ENCODE measurements at regions not wholly inside any gene's neighbourhood (a gene's known extent, or its start where the extent isn't known, plus 50 kb on each side); places are given as distances from the start of the nearest gene placed in this dataset.

DNA sequence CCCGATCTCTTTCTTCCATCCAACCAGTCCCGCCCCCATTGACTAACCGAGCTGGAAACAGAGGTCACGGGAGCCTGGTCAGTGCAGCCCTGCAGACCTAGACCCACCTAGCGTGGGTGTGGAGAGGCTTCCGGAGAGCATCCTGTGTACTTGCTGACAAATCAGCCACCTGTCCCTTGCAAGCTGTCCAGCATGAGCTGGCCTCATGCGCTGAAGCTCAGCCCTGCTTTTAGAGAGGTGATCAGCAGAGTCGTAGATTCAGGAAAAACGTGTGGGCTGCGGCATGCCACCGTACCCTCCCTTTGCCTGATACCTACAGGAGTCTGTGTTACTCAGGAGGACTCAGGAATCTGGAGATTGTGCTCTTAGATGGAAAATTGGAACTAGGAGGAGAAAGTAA, 80.3 kb upstream of the UQCRFS1 start:
- no peak for DNase-seq

DNA sequence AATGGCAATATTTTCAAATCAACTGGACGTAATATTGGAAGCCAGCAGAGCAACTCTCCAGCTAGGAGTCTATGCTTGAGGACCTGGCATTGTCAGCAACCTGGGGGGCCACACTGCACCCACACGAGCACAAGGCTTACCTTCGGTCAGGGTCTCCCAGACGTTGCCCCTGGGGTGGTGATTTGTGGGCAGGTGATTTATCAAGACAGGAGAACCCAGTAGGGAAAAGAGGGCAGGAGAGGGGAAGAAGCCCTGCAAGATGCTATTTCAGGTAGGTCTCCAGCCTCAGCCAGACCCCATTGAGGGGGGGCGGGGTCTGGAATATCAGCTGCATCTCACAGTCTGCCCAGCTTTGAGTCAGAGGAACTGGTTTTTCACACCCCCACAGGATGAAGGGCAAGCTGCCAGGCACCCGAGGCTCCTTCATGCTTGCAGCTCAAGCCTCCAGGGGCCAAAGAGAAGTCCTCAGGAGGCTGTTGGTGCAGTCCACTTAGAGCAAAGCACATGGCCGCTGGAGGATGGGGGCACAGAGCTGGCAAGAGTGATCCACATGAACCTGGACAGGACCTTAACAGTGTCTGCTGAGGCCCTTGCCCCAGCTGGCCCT, 80.9 kb upstream of the UQCRFS1 start:
- DNase-seq, result no peak

DNA sequence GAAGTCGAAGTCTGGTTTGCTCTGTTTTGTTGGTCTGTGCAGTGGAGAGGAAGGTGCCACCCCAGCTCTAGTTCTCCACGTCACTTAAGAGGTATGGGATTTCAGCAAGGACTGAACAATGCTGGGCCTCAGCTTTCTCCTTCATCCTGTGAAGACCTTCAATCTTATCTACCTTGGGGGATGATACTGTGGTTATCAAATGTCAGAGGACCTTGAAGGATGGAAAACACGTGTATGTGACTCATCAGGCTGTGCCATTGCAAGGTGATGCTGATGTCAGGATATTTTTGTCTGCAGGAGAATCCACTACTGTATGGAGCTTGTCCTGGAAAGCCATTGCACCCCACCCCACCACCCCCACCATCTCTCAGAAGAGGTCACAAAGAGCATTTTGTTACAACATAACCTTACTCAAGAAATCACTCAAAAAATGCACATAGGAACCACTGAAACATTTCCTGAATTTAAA, 81.4 kb upstream of the UQCRFS1 start:
- DNase-seq, result no peak

DNA sequence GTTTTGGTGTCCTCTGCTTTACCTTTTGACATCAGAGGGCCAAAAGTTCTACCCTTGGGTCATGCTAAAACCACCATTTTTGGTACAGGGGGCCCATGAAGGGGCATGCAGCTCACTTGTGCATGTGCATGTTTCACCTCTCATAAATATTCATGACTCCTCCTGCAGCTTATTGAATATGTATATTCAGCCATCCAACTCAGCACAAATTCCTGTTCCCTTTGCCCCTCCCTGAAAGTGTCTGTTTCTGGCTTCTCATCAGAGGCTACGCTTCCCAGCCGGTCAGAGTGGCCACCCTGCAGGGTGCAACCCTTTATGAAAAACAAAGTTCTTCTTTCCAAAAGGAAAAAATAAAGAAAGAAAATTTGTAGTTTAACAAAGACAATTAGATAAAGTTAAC, 82.3 kb upstream of the UQCRFS1 start:
- DNase-seq, result no peak

DNA sequence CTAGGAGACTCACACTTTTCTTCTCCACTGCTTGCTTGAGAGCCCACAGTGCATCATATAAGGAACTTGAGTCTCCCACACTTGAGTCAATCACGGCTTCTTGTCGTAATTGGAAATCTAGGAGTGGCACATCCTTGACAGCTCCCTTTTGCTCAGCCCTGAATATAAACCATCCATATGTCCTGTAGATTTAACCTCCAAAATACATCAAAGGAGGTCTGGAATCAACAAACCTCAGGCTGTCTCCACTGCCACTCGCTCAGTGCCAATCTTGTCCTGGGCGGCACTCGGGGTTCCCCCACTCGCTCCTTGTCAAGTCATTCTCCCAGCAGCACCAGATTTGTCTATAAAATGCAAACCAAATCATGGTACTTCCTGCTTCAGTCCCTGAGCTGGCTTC, 84.4 kb upstream of the UQCRFS1 start:
- no peak for DNase-seq

DNA sequence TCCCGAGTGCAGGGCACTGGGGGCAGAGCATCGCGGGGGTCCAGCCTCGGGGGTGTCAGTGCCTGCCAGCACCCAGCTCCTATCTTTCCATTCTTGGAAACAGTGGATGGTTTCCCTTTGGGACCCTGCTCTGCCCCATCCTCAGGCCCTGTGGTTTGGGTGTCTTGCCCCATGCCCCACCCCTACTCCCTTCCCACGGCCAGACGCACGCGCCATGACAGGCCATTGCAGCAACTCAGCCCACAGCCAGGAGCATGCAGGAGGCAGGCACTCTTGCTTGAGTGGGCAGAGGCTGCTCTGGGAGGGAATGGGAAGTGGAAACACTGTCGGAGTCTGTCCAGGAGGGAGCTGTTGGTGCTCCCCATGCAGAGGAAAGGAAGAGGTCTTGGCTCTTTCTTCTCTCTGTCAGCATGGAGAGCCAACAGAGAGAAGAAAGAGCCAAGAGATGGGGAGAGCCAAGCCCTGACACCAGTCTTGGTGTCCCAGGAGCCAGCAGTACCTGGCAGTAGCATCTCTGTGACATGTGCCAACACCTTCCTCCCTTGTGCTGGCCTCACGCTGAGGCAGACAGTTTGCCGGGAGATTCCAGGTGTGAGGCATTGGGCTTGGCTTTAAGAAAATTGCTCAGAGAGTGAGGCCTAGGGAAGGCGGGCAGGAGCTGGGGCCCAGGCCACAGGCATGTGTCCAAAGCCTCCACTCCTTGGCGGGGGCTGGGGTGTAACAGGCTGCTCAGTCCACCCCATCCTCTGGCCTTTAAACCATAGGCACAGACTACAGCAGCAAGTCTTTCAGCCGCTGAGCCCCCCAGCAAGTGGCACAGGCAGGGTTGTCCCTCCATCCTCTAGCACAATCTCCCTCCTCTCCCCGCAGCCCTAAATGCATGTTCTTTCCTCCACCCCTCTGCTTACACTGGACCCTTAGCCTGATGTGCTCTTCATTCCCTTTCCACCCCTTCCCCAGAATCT, 86.7 kb upstream of the UQCRFS1 start:
- DNase-seq, result no peak

DNA sequence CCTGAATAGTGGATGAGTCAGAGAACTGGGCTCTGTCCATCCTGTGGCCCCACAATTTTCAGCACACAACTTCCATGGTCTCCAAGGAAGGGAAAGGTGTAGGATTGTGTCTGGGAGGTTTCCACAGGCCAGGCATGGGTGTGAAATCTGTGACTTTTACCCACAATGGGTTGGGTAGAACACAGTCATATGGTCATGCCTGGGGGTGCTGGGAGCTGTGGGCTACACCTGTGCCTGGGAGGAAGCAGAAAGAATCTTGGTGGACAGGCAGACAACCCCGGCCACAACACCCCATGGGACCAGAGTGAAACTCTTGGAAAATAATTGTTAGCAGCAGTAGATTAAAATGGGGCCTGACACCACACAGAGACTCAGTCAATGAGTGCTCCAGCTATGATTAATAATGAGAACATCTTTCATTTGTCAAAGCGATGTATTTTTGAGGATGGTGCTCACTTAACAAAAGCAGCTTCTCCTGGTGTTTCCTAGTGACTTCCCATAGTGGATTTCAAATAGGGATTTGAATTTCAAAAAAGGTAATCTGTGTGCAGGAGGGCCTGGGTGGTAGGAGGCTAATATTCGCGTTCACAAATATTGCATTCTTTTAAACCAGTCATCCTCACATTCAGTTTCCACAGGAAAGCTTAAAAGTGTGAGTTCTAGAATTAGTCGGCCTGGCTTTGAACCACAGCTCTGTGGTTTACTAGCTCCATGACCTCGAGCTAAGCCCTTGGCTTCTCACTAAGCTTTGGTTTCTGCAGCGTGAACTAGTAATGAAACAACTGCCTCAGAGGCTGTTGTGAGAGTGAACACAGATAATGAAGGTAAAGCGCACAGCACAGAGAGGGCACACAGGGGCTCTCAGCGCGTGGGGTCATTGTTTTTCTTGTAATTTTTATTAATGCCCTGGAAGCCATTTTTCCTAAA, 89.3 kb upstream of the UQCRFS1 start:
- no peak for DNase-seq

DNA sequence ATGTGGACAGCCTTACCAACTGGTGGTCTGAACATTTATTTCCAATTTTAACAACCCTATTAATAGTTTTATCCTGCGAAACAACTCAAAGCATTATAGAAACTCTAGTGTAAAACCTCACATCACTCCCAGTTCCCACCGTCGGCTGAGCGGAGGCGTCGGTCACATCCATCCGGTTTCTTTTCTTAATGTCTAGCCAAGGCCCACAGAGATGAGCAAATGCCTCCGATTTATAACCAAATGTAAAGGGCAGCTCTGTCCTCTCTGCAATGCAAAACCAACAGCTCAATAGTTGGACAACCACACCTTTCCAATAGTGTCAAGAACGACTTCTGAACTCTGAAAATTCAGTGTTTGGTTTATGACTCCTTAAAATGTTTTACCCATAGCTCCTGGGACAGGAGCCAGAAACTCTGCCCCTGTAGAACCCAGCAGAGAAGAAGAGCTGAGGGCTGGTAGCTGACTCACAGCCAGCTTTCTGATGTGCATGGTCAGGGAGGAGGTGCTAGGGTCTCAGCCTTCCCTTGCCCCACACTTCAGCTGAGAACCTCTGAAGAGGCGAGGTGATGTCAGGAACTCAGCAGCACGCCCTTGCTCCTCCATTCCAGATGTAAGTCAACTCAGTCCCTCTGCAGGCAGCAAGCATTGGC, 90.2 kb upstream of the UQCRFS1 start:
- no peak for DNase-seq

DNA sequence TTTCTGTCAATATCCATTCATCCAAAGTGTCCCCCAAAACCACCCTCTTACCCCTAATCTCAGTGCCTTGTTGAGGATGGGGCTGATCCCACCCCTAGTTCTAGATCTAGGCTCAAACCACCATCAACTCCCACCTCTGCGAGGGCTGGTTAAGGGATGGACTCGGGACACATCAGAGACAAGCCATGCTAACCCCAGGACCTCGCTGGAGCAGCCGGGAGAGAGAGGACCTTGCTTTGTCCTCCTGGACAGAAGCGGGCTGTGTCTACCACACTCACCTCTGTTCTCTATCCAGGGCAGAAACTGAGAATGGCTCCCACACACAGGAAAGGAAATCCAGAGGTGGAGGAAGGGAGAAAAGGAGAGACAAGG, 90.8 kb upstream of the UQCRFS1 start:
- no peak for DNase-seq

DNA sequence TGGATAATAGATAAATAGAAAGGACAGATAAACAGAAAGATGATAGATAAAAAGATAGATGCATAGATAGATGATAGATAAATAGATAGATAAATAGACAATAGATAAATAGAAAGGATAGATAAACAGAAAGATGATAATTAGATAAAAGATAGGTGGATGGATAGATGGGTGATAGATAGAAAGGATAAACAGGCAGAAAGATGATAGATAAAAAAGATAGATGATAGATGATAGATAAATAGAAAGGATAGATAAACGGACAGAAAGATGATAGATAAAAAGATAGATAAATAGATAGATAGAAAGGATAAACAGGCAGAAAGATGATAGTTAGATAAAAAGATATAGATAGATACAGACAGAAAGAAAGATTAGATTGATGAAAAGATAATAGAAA, 92.3 kb upstream of the UQCRFS1 start:
- DNase-seq, result no peak

DNA sequence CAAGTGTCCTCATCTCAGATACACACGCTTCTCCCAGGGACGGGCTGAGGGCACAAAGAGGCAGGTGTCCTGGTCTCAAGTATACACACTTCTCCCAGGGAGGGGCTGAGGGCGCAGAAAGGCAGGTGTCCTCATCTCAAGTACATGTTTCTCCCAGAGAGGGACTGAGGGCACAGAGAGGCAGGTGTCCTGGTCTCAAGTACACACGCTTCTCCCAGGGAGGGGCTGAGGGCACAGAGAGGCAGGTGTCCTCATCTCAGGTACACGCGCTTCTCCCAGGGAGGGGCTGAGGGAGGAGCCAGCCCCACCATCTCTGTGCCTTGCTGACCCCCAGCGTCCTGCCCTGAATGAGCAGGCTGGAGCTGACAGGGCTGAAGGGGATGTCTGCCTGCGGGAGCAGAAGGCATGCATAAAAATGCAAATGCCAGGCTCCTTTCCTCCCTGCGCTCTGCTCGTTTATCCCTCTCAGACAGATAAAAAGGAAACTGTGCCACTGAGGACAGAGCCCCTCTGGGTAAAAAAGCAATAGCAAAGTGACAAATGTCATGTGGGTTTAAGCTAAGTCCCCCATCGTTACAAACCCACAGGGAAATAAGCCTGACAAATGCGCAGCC, 96.1 kb upstream of the UQCRFS1 start:
- DNase-seq, result no peak

DNA sequence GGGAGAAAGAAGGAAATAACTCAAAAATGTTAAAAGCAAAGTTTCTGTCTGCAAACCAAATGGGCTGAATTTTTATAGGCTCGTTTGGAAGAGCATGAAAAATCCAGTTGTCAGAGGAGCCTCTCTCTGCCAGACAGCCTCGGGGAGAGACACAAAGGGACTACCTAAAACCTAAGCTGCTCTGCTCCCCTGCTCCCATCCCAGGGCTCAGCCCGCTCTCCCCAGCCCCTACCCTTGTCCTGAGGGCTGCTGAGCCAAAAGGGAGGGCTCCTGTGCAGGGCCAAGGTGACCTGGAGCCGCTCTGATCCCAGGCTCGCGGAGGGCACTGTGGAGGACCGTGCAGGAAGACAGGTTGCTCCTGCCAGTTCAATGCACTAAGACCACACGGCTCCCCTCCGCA, 96.7 kb upstream of the UQCRFS1 start:
- DNase-seq, result no peak

DNA sequence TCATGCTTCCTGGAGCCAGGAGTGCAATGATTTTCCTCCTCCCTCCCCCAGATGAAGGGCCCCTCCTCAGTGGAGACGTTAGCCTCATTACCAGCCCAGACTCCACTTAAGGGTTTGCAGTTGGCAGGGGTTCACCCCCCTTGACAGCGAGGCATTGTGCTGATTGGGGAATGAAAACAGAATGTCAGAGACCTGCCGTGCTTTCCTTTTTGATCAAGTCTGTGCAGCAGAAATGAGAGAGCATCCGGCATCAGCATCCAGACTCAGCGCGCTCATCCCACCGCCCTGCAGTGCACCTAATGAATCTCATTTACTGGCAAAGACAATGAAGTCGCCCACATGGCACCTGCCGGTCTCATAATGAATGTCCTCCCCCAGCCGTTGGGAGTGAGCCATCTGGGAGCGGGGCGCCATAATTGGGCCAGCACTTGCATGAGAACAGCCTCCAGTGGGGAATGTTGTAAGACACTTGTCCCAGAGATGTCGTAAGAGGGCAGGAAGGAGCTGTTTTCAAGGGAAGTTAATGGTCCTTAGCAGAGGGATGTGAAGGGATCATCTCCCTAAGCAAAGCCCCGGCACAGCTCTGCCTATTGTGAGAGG, 98.3 kb upstream of the UQCRFS1 start:
- no peak for DNase-seq

DNA sequence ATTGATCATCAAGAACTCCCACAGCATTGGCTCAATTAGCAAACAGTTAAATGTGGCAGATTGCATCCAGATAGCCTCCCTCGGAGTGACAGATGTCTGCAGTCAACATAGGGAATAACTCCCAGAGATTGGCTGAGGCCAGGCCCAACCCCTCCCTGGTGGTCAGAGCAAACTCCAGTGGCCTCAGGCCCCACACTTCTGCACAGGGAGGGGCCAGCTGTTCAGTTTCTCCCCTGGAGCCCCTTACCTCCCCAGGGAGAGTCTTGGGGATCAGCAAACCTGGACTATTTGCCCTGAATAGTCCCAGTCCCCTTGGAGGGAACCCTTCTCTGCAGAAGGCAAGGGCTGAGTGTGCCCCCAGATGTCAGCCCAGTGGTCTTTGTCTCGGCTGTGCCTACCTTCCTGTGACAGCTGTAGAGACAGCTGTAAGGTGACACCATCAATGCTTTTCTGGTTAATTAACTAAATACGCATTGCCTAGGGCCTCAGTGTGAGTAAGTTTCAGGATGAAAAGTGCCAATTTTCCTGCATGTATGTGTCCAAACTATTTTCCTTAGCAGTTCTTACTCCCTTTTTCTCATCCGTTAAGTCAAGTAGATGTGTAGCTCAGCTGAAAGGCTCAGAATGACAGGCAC, 102.7 kb upstream of the UQCRFS1 start:
- DNase-seq, result no peak

DNA sequence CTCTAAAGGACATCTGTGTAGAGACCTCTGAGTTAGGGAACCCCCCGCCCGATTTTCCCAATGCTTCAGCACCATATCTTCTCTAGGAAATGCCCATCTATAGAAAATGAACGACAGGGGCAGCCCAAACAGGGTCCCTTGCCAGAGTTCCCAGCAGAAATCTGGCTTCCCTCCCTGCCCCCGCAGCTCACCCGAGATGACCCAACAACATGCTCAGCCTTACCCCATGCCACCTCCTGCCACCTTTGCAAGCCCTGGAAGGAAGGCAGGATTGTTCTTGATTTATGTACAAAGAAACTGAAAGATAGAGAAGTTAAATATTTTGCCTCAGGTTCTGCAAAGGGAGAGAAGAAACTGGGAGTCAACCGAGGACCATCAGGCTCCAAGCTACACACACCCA, 105.6 kb upstream of the UQCRFS1 start:
- DNase-seq, result no peak

DNA sequence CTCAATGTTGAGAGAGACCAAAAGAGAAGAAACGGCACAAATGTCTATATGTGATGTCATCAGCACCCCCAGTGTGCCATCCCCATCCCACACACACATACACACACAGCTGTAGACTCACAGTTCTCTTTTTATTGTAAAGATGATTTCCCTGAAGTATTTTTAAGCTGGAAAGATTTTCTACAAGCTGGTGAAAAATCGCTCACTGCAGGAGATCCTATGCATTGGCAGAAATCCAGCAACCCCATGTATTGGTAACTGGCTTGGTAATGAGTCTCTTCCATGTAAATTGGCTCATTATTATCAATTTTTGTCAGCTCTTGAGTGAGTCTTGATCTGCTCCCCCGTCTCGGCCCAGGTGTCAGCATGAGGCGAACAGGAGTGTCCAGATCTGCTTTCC, 107.1 kb upstream of the UQCRFS1 start:
- DNase-seq, result no peak

DNA sequence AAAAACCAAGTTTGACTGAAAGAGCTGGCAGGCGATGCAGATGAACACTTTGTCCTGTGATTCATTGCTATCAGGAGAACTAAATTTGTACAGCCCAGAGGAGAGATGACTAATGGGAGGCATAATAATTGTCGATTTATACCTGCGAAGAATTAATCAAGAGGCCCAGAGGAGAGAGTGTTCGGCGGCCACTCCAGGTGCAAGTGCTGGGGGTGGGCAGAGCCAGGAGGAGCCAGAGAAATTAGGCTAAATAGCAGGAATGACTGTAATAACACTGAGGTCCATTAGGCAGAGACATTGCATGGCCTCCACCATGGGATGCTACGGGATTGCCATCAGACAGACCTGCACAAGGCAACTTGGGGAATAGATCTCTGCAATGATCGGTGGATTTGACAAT, 107.7 kb upstream of the UQCRFS1 start:
- DNase-seq, result no peak

DNA sequence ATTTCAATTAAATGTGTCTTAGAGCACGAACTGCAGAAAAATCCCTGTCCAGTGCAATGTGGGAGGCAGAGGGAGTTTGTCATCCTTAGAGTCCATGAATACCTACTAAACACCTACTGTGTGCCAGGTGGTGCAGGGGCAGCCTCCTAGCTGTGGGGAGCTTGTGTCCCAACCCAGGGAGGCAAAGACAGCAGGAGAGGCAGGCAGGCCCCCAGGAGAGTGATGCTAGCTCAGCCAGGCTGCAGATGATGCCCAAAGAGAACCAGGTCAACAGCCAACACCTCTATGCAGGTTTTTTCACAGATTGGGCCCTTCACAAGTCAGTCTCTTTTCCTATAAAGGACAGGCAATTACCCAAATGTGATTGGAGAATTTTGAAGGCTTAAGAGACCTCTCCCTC, 108.2 kb upstream of the UQCRFS1 start:
- no peak for DNase-seq

DNA sequence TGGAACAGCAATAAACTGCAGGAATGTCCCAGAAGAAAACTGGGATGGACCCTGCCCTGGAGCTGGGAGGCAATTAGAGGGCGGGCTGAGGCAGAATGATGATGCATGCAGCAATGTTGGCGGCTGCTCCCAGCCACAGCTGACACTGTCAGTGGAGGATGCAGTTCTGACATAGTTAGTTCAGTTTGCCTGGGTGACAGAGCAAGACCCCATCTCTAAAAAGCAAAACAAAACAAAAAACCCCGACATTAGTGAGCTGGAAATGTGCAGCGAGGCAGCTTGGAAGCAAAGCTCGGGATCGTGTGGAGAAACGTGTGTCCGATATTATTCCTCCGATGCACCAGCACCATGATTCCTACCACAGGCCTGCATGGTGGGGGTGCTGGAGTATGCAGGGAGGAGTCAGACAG, 110.1 kb upstream of the UQCRFS1 start:
- no peak for DNase-seq

DNA sequence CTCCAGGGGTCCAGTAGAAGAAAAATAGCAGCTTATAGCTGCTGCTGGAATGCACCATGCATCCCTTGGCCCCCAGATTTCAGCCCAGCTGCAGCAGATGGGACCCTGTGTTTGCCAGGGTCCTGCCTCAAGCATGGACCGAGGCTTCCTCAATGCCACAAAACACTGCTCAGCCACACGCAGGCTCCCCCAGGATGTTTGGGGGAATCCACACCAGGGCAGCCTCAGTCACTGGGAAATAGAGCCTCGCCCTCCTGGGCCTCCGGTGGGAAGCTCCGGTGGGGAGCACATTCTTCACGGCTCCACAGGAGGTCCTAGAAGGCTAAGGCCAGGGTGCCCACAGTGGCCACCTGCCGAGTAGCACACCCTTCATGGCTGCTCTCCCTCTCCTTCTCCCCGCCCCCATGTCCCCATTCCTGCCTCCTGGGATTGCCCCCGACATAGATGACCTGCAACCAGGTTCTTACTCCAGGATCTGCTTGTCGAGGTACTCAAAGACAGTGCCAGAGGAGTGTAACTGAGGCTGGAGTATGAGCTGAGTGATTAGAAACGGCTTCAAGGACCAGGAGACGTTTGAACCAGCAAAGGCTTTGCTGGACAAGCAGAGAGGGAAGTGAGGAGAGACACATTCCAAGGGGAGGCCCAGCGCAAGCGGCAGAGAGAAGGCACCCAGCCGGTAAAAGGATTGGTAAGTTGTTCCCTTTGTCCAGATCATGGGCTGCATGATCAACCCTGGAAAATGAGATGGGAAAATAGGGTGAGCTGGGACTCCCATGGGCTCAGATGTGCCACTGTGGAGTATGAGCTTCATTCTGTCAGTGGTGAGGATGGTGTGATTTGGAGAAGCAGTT, 110.7 kb upstream of the UQCRFS1 start:
- no peak for DNase-seq
